Adrenal gland (tissue), 5 donors: ENCODE measurements at regions not wholly inside any gene's neighbourhood (a gene's known extent, or its start where the extent isn't known, plus 50 kb on each side); places are given as distances from the start of the nearest gene placed in this dataset.

Source experiments
- CTCF ChIP-seq, 6 experiments: fragments of 450-650 bp in 4 of 6; fragments of 200-600 bp in 2 of 6; sonication (generic) in 1 of 6; IDR thresholded peaks; 1 replicate in 5 of 6; 2 replicates in 1 of 6; pipeline versions ENCODE4 v1.5.1 to v1.8.0; 2016 to 2021; ENCODE audit warnings: antibody characterized with exemption in 6 of 6, mild to moderate bottlenecking in 2 of 6, moderate library complexity in 1 of 6
- POLR2A ChIP-seq, 2 donors: fragments of 450-650 bp; IDR thresholded peaks; one replicate each; pipeline ENCODE4 v1.6.1; 2017; ENCODE audit warnings: antibody characterized with exemption in 2 of 2, mild to moderate bottlenecking in 2 of 2, moderate library complexity in 1 of 2
- donor health status: DM: no; HTN: no; CAD: no.

GRCh38 chr14:38951451-38951850 lies 151.6 kb downstream of the SEC23A start:
- no peak for TF ChIP-seq POLR2A (IDR thresholded peaks at IDR 0.05)
- no peak for TF ChIP-seq CTCF (IDR thresholded peaks at IDR 0.05)
